Uterus (tissue), 2 donors: ENCODE measurements at regions not wholly inside any gene's neighbourhood (a gene's known extent, or its start where the extent isn't known, plus 50 kb on each side); places are given as distances from the start of the nearest gene placed in this dataset.

Experiments used
- POLR2A ChIP-seq, 2 donors: fragments of 450-650 bp; IDR thresholded peaks; one replicate each; pipeline ENCODE4 v1.6.1; 2016; ENCODE audit warnings: antibody characterized with exemption in 2 of 2, mild to moderate bottlenecking in 1 of 2, moderate library complexity in 1 of 2
- TF ChIP-seq, protein P1 (sequence below), 4 experiments: fragments of 200-600 bp in 2 of 4; fragments of 450-650 bp in 2 of 4; sonication (generic) in 2 of 4; IDR thresholded peaks; one replicate each; pipeline ENCODE4 v1.5.1; 2016 to 2019; ENCODE audit warnings: antibody characterized with exemption in 4 of 4, mild to moderate bottlenecking in 2 of 4, moderate library complexity in 1 of 4

DNA sequence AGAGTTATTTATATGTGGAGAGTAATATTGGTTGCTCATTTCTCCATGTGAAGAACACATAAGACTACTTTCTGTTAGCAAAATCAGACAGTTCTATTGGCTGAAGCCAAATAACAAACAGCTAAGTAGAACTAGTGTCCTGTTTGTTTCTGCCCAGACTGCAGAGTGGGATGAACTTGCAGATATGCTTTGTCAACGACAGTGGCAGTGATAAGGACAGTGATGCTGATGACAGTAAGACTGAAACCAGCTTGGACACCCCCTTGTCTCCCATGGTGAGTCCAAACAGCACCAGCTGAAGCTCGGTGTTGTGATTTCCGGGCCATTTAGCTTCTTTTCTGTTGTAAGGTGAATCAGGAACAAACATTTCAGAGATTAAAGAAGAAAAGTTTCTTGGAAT is 102.6 kb upstream of the IL12A start:
- no peak for TF ChIP-seq POLR2A (IDR thresholded peaks at IDR 0.05)
- TF ChIP-seq, protein P1, sequence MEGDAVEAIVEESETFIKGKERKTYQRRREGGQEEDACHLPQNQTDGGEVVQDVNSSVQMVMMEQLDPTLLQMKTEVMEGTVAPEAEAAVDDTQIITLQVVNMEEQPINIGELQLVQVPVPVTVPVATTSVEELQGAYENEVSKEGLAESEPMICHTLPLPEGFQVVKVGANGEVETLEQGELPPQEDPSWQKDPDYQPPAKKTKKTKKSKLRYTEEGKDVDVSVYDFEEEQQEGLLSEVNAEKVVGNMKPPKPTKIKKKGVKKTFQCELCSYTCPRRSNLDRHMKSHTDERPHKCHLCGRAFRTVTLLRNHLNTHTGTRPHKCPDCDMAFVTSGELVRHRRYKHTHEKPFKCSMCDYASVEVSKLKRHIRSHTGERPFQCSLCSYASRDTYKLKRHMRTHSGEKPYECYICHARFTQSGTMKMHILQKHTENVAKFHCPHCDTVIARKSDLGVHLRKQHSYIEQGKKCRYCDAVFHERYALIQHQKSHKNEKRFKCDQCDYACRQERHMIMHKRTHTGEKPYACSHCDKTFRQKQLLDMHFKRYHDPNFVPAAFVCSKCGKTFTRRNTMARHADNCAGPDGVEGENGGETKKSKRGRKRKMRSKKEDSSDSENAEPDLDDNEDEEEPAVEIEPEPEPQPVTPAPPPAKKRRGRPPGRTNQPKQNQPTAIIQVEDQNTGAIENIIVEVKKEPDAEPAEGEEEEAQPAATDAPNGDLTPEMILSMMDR (IDR thresholded peaks at IDR 0.05), result no peak
